Right cardiac atrium (tissue), 5 donors: ENCODE measurements at regions not wholly inside any gene's neighbourhood (a gene's known extent, or its start where the extent isn't known, plus 50 kb on each side); places are given as distances from the start of the nearest gene placed in this dataset.
A peak's percentile ranks its signal among the peaks of the same experiment; 100 is the strongest.

Source experiments
- ATAC-seq, 2 donors: fragments of 200-7000 bp; cut with Tn5 transposase; one replicate each; pipeline versions ENCODE4 v1.8.0 to v1.9.1; 2020; ENCODE audit warnings: moderate library complexity in 2 of 2, mild to moderate bottlenecking in 1 of 2
- DNase-seq, 3 donors: peaks; one replicate each; pipeline ENCODE4 v3.0.0-alpha.2; 2020
- H3K27ac ChIP-seq: one replicate; pipeline ENCODE4 v1.5.1; 2013; ENCODE audit warnings: mild to moderate bottlenecking, low read length, control low read depth, moderate library complexity
- H3K27me3 ChIP-seq: one replicate; pipeline ENCODE4 v1.6.1; 2013; ENCODE audit not compliant: control insufficient read depth, insufficient read depth
- H3K4me1 ChIP-seq: one replicate; pipeline ENCODE4 v1.6.1; 2013; ENCODE audit warnings: low read length; ENCODE audit not compliant: control insufficient read depth, insufficient read depth
- H3K4me3 ChIP-seq: one replicate; pipeline ENCODE4 v1.5.1; 2013; ENCODE audit warnings: low read length, control low read depth
- H3K9me3 ChIP-seq: one replicate; pipeline ENCODE4 v1.6.1; 2013; ENCODE audit warnings: low read length; ENCODE audit not compliant: control insufficient read depth
- WGBS: extraction: QIAGEN DNeasy Blood & Tissue Kit; methylation state at CpG from one replicate; pipeline ENCODE4 v1.1.7; 2013; 5-methylcytosine and 5-hydroxymethylcytosine counted together
- intact Hi-C, 4 donors: fragments of 100-400 bp; cut with DNase I; formaldehyde crosslinking; loops; one replicate each; pipeline versions ENCODE4 v1.11.0 to v1.14.0; 2022 to 2023
- donor health status: healthy with polysubstance abuse.
- donor health status: DM: no; HTN: yes; CAD: no.
- donor health status: DM: no; HTN: no; CAD: no.
- donor health status: DM: no; HTN: yes; CAD: no; lungs with severe emphysema.
- donor health status: DM: yes; HTN: yes; CAD: no.

DNA sequence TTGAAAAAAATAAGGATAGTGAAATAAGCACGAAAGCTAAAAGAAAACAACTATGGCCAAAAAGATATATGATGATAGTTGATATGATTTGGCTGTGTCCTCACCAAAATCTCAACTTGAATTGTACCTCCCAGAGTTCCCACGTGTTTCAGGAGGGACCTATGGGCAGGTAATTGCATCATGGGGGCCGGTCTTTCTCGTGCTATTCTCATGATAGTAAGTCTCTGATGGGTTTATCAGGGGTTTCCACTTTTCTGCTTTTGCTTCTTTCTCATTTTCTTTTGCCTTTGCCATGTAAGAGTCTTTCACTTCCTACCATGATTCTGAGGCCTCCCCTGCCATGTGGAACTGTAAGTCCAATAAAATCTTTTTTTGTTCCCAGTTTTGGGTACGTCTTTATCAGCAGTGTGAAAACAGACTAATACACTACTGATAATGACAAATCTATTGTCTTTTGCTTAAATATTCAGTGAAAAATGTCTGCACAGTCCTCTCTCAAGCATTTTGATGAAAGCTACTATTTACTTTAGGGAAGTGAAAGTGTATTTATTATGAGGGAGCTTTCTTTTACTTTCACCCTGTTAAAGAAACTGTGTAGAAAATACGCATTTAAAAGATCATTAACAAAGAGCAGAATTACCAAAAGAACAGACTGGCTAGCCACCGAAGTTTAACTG, 389.1 kb downstream of the HTR1B start:
- H3K27me3 ChIP-seq: no peaks in the 10 kb centered on the region
- no peak overlapping the region for H3K4me3 ChIP-seq
- no peak overlapping the region for H3K27ac ChIP-seq
- H3K9me3 ChIP-seq: no peaks in the 10 kb centered on the region
- WGBS: 75% methylated on average over 7 of the region's 7 CpGs
- no peak for ATAC-seq
- intact Hi-C loops: no loop called here
- DNase-seq: no peak
- no peaks in the 10 kb centered on the region for H3K4me1 ChIP-seq

DNA sequence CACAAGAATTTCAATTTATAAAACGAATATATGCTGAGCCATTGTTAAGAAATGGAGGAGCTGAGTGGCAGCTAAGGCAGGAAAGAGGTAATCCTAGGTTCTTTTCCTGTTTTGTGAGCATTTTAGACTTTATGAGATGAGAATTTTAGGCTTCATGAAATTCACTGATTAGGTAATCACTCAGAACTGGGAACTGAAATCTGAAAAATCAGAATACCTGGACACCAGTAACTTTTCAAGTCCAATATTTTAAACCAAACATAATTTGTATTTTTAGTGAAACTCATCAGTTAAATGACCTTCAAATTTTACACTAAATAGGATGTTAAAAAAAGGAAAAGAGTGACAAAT, 389.9 kb downstream of the HTR1B start:
- Histone ChIP-seq H3K4me3 (no peak overlapping the region), H3K27me3 (no peaks in the 10 kb centered on the region), H3K4me1 (no peaks in the 10 kb centered on the region), H3K9me3 (no peaks in the 10 kb centered on the region), H3K27ac (no peak overlapping the region)
- intact Hi-C loops: no loop called here
- WGBS: 51% methylated on average over 1 of the region's 1 CpG
- no peak for ATAC-seq
- no peak for DNase-seq

DNA sequence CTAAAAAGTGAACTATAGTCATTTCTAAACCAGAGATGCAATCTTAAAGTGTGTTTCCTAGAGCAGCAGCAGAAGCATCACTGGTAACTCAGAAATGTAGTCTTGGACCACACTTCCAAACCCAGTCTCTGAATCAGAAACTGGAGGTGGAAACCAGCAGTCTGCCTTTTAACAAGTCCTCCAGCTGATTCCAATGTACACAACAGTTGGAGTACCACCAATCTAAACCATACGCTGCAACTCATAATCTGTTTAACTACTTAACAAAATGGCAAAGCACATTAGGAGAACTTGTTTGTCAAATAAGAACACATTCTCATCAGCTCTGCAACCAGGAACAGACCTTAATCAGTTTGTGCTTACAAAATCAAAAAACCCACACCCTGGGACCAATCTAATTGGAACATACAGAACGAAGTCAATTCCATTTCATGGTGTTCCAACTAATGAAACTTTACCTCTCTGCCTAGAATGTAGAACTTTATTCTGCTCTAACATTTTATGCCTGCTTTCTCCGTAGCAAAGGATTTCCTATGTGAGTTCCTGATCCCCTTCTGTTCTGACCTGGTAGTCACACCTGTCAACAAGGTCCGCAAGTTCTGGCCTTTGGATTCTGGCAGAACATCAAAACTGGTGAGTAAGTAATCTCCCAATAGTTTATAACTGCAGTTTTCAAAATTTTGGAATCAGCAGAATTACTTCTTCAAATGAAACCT, 390.4 kb downstream of the HTR1B start:
- Histone ChIP-seq H3K4me3 (no peak overlapping the region), H3K4me1 (no peaks in the 10 kb centered on the region), H3K27ac (no peak overlapping the region), H3K9me3 (no peaks in the 10 kb centered on the region), H3K27me3 (no peaks in the 10 kb centered on the region)
- no peak for ATAC-seq
- intact Hi-C loops: no loop called here
- no peak for DNase-seq
- WGBS: 76% methylated on average over 4 of the region's 4 CpGs

DNA sequence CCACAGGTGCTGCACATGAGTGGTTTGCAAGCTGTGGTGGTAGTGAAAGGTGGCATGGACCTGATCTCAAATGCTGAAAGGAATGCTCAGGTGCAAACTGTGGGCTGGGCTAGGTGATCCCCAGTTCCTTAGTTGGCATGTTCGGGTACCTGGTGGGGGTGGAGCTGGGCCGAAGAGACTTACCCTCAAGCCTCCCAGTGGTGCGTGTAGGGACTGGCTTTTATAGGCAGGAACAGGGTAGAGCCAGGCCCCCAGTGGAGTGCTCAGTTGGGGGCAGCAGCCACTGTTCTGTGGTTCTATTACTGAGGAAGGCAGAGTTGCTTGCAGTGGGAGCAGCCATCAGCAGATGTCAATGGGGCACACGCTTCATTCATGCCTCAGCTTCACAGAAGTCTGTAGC, 399.8 kb downstream of the HTR1B start:
- WGBS: 82% methylated on average over 4 of the region's 4 CpGs
- Histone ChIP-seq H3K27me3 (no peaks in the 10 kb centered on the region), H3K4me3 (no peak overlapping the region), H3K9me3 (no peaks in the 10 kb centered on the region), H3K27ac (no peak overlapping the region), H3K4me1 (no peaks in the 10 kb centered on the region)
- DNase-seq (peak in 1 of 3 donors; percentile 20), ATAC-seq (no peak)
- intact Hi-C loops: no loop called here

GRCh38 chr6:77055711-77056110, 407.6 kb downstream of the HTR1B start:
- H3K27ac ChIP-seq: no peak overlapping the region
- ATAC-seq (no peak), DNase-seq (no peak)
- no peaks in the 10 kb centered on the region for H3K9me3 ChIP-seq
- H3K4me1 ChIP-seq: no peaks in the 10 kb centered on the region
- no peaks in the 10 kb centered on the region for H3K27me3 ChIP-seq
- intact Hi-C loops: no loop called here
- 81% methylated on average over 4 of the region's 4 CpGs for WGBS
- H3K4me3 ChIP-seq: no peak overlapping the region

DNA sequence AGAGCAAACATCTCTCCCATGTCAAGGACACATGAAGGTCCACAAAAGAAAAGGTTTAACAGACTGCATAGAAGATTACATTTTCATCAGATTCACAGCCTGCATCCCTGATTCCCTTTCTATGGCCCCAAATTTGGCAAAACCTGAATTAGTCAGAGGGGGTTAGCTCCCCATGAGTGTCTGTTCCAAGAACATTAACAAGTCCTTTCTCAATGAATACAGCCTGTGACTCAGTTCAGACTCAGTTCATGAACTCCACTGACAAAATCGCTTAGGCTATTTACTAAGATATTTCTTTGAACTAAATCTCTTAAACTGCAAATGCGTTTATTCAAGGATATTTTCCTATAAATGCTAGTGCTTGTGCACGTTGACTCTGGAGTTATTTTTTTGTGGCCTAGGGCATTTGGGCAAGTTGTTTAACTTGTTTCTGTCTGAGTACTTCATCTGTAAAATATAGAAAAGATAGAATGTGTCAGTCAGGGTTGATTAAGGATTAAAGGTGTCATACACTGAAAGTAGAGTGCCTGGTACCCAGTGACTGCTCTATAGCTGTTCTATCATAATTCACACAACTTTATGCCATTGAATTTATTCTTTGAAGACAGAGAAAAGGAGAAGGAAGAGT, 422.6 kb downstream of the HTR1B start:
- no peak for ATAC-seq

GRCh38 chr6:77038807-77039206, 424.5 kb downstream of the HTR1B start:
- DNase-seq: no peak
- WGBS: 69% methylated on average over 3 of the region's 3 CpGs
- Histone ChIP-seq H3K4me3 (no peak overlapping the region), H3K27ac (no peak overlapping the region), H3K4me1 (no peaks in the 10 kb centered on the region), H3K27me3 (no peaks in the 10 kb centered on the region), H3K9me3 (peaks cover 3% of the 10 kb centered on the region)
- intact Hi-C loops: no loop called here
- no peak for ATAC-seq

More for the DNA sequence above, 422.6 kb downstream of the HTR1B start:
- H3K9me3 ChIP-seq: peaks cover 3% of the 10 kb centered on the region
- DNase-seq: no peak
- no peaks in the 10 kb centered on the region for H3K4me1 ChIP-seq
- 78% methylated on average over 3 of the region's 3 CpGs for WGBS
- H3K27ac ChIP-seq: no peak overlapping the region
- intact Hi-C loops: no loop called here
- H3K27me3 ChIP-seq: no peaks in the 10 kb centered on the region
- no peak overlapping the region for H3K4me3 ChIP-seq

DNA sequence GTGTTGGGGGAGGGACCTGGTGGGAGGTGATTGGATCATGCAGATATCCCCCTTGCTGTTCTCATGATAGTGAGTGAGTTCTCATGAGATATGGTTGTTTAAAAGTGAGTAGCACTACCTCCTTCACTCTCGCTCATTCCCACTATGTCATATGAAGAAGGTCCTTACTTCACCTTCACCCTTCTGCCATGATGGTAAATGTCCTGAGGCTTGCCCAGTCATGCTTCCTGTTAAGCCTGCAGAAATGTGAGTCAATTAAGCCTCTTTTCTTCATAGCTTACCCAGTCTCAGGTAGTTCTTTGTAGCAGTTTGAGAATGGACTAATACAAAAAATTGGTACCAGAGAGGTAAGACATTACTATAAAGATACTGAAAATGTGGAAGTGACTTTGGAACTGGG, 425.9 kb downstream of the HTR1B start:
- intact Hi-C loops: no loop called here
- no peaks in the 10 kb centered on the region for H3K27me3 ChIP-seq
- no peak overlapping the region for H3K4me3 ChIP-seq
- DNase-seq: no peak
- H3K9me3 ChIP-seq: peaks cover 3% of the 10 kb centered on the region
- 90% methylated on average over 1 of the region's 1 CpG for WGBS
- no peaks in the 10 kb centered on the region for H3K4me1 ChIP-seq
- H3K27ac ChIP-seq: no peak overlapping the region
- no peak for ATAC-seq

DNA sequence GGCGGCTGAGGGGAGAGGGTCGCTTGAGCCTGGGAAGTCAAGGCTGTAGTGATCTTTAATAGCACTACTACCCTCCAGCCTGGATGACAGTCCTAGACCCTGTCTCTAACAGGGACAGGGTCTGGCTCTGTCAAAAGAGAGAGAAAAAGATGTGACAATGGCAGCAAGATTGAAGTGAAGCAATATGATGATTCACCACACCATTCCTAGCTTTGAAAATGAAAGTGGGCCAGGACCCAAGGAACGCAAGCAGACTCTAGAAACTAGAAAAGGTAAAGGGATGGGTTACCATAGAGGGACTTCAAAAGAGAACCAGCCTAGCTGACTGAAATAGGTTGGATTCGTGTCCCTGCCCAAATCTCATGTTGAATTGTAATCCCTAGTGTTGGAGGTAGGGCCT, 426.9 kb downstream of the HTR1B start:
- DNase-seq (no peak), ATAC-seq (no peak)
- Histone ChIP-seq H3K4me3 (no peak overlapping the region), H3K9me3 (peaks cover 3% of the 10 kb centered on the region), H3K27ac (no peak overlapping the region), H3K27me3 (no peaks in the 10 kb centered on the region), H3K4me1 (no peaks in the 10 kb centered on the region)
- 88% methylated on average over 4 of the region's 4 CpGs for WGBS
- intact Hi-C loops: no loop called here

DNA sequence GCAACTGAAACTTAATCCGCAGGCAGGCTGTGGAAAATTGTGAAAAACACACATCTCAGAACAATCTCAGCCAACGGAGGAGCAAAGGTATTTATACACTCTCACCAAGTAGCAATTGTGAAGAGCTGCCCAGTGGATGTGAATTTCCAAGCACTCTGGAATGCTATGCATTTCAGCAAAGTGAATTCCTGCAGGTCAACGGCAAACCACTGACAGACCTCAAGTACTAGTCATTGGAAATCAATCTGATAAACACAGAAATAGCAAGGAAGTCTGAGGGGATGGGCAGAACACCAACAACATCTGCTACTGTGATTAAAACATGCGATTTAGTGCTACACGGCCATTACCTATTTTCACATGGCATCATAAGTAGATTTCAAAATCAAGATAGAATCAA, 429.1 kb downstream of the HTR1B start:
- no peak for ATAC-seq
- H3K9me3 ChIP-seq: peaks cover 3% of the 10 kb centered on the region
- DNase-seq: no peak
- intact Hi-C loops: no loop called here
- H3K27me3 ChIP-seq: no peaks in the 10 kb centered on the region
- no peaks in the 10 kb centered on the region for H3K4me1 ChIP-seq
- WGBS: 36% methylated on average over 5 of the region's 5 CpGs
- no peak overlapping the region for H3K4me3 ChIP-seq
- no peak overlapping the region for H3K27ac ChIP-seq

- Histone ChIP-seq H3K27me3 (no peaks in the 10 kb centered on the region), H3K4me3 (no peak overlapping the region), H3K4me1 (no peaks in the 10 kb centered on the region), H3K27ac (no peak overlapping the region), H3K9me3 (no peaks in the 10 kb centered on the region)
- ATAC-seq (no peak), DNase-seq (no peak)
- 64% methylated on average over 7 of the region's 7 CpGs for WGBS
- intact Hi-C loops: no loop called here
Observed at GRCh38 chr6:77030929-77031674, 432.2 kb downstream of the HTR1B start.
